Panc1 (cell line): ENCODE measurements at regions not wholly inside any gene's neighbourhood (a gene's known extent, or its start where the extent isn't known, plus 50 kb on each side); places are given as distances from the start of the nearest gene placed in this dataset.

ENCODE experiments used
- ATAC-seq: fragments of 200-7000 bp; cut with Tn5 transposase; 2 replicates; pipeline ENCODE4 v1.9.1; 2020; ENCODE audit warnings: mild to moderate bottlenecking, moderate library complexity
- BruUV-seq: library from RNA; stranded (reverse); fragments of 400-500 nt; replicated peaks from 2 replicates; lab custom pipeline; 2021; lab: Mats Ljungman, UMichigan
- CTCF ChIA-PET: fragments of 300-600 bp; sonication (Branson Sonifier 250); formaldehyde crosslinking; loops from one replicate; lab custom pipeline; 2022; ENCODE audit warnings: antibody characterized with exemption; lab: Charles Lee
- POLR2A ChIA-PET: fragments of 300-600 bp; sonication (Branson Sonifier 250); formaldehyde crosslinking; loops from one replicate; lab custom pipeline; 2022; ENCODE audit warnings: antibody characterized with exemption; lab: Charles Lee
- DNase-seq: peaks from one replicate; pipeline ENCODE4 v3.0.0-alpha.2; 2010; ENCODE audit warnings: low read depth, low spot score
- H3K27ac ChIP-seq: 2 replicates; pipeline ENCODE4 v1.5.1; 2011; ENCODE audit warnings: mild to moderate bottlenecking, low read length, inconsistent platforms
- H3K27me3 ChIP-seq: fragments of 200-500 bp; sonication (Bioruptor generic); 2 replicates; pipeline ENCODE4 v1.6.0; 2014; ENCODE audit warnings: low read length, inconsistent platforms; ENCODE audit not compliant: control insufficient read depth, insufficient read depth
- H3K36me3 ChIP-seq: fragments of 200-500 bp; sonication (Bioruptor generic); 2 replicates; pipeline ENCODE4 v1.5.1; 2014; ENCODE audit warnings: inconsistent platforms, mild to moderate bottlenecking, low read length, moderate library complexity; ENCODE audit not compliant: control insufficient read depth, insufficient read depth
- H3K4me1 ChIP-seq: 2 replicates; pipeline ENCODE4 v1.5.1; 2011; ENCODE audit warnings: inconsistent platforms, mild to moderate bottlenecking, low read length, moderate library complexity; ENCODE audit not compliant: control insufficient read depth, insufficient read depth
- H3K4me3 ChIP-seq, 2 experiments: 2 replicates each; pipeline ENCODE4 v1.5.1; 2011 to 2012; ENCODE audit warnings: low read depth in 2 of 2, low read length in 2 of 2, mild to moderate bottlenecking in 2 of 2, inconsistent platforms in 1 of 2, moderate library complexity in 1 of 2
- H3K9me3 ChIP-seq: fragments of 200-500 bp; sonication (Bioruptor generic); 2 replicates; pipeline ENCODE4 v1.5.1; 2014; ENCODE audit warnings: low read depth, mild to moderate bottlenecking, inconsistent platforms, low read length, moderate library complexity; ENCODE audit not compliant: control insufficient read depth, insufficient read depth
- CTCF ChIP-seq: fragments of 450-650 bp; IDR thresholded peaks from 2 replicates; pipeline ENCODE4 v1.5.1; 2017; ENCODE audit warnings: mild to moderate bottlenecking
- POLR2AphosphoS5 ChIP-seq: IDR thresholded peaks from 2 replicates; pipeline ENCODE4 v1.6.1; 2012; ENCODE audit warnings: mild to moderate bottlenecking, low read depth, low read length, moderate library complexity
- REST ChIP-seq, 2 experiments: IDR thresholded peaks; 2 replicates each; pipeline ENCODE4 v1.6.1; 2011 to 2012; ENCODE audit warnings: low read depth in 2 of 2, control low read depth in 1 of 2, low read length in 1 of 2, mild to moderate bottlenecking in 1 of 2, moderate library complexity in 1 of 2; ENCODE audit not compliant: insufficient read depth in 1 of 2
- SIN3A ChIP-seq: IDR thresholded peaks from 2 replicates; pipeline ENCODE4 v1.6.1; 2012; ENCODE audit warnings: low read depth, mild to moderate bottlenecking, low read length, moderate library complexity, borderline replicate concordance; ENCODE audit not compliant: insufficient read depth
- TCF7L2 ChIP-seq: IDR thresholded peaks from 2 replicates; pipeline ENCODE4 v1.6.1; 2011; ENCODE audit warnings: mild to moderate bottlenecking, low read depth, low read length, inconsistent platforms
- in situ Hi-C: cut with HindIII; loops from 2 replicates; pipeline ENCODE4 v1.10.0; 2016; ENCODE audit warnings: low sequenced_read_pairs, low pct_unique_long_range_greater_than_20kb
- intact Hi-C: fragments of 100-400 bp; cut with micrococcal nuclease; formaldehyde crosslinking; loops from one replicate; pipeline ENCODE4 v1.10.0; 2022; ENCODE audit not compliant: unreplicated experiment

GRCh38 chr16:5549802-5550201 is 452.2 kb upstream of the EEF2KMT start:
- POLR2A ChIA-PET, result no interaction called here
- Histone ChIP-seq H3K4me3 (no peak overlapping the region), H3K36me3 (no peaks in the 10 kb centered on the region), H3K27ac (no peak overlapping the region), H3K27me3 (peaks cover 2% of the 10 kb centered on the region), H3K4me1 (no peaks in the 10 kb centered on the region), H3K9me3 (no peaks in the 10 kb centered on the region)
- in situ Hi-C loops (no loop called here), intact Hi-C loops (no loop called here)
- ATAC-seq, result no peak
- CTCF ChIA-PET, result no interaction called here
- DNase-seq, result no peak
- TF ChIP-seq CTCF, result no peak
- no peak for TF ChIP-seq REST (IDR thresholded peaks at IDR 0.05; ENCODE audit: insufficient read depth in 1 of 2, low read depth in 2 of 2, low read length in 1 of 2)
- no peak for TF ChIP-seq TCF7L2
- TF ChIP-seq SIN3A, result no peak
- no peak for TF ChIP-seq POLR2AphosphoS5
- BruUV-seq, result no TSS peak

- intact Hi-C loops (no loop called here), in situ Hi-C loops (no loop called here)
- ATAC-seq (no peak), DNase-seq (no peak)
- H3K27me3 ChIP-seq, result peaks cover 15% of the 10 kb centered on the region
- no peak overlapping the region for H3K4me3 ChIP-seq
- H3K36me3 ChIP-seq, result no peaks in the 10 kb centered on the region
- H3K9me3 ChIP-seq, result no peaks in the 10 kb centered on the region
- no peak for TF ChIP-seq SIN3A
- TF ChIP-seq TCF7L2, result no peak
- no peak for TF ChIP-seq CTCF
- no peak for TF ChIP-seq REST (IDR thresholded peaks at IDR 0.05; ENCODE audit: insufficient read depth in 1 of 2, low read depth in 2 of 2, low read length in 1 of 2)
- no peak for TF ChIP-seq POLR2AphosphoS5
- no peak overlapping the region for H3K27ac ChIP-seq
- CTCF ChIA-PET, result no interaction called here
- no peaks in the 10 kb centered on the region for H3K4me1 ChIP-seq
- BruUV-seq, result no TSS peak
- POLR2A ChIA-PET, result no interaction called here
These were observed 443.8 kb upstream of the EEF2KMT start for GRCh38 chr16:5541356-5541755.
